ENCODE measurements at regions not wholly inside any gene's neighbourhood (a gene's known extent, or its start where the extent isn't known, plus 50 kb on each side); places are given as distances from the start of the nearest gene placed in this dataset.

DNA sequence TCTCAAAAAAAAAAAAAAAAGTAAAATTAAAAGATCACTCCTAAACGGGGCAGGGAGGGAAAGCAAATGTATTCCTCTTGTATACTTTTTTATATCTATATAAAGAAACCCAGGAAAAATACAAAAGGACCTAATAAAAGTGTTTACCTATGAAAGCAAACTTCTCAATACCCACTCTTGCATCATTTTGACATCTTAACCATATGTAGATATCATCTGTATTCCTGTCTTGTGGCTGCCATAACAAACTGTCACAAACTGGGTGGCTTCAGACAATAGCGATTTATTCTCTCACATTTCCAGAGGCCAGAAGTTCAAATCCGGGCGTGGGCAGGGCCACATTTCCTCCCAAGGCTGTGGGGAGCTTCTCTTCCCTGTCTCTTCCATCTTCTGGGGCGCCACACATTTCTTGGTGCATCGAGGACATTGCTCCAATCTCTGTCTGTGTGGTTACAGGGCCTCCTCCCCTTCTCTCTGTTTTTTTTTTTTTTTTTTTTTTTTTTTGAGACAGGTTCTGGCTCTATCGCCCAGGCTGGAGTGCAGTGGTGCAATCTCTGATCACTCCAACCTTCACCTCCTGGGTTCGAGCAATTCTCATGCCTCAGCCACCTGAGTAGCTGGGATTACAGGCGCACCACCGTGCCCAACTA, 58.4 kb upstream of the IL17B start:
- TF ChIP-seq ESRRA (CRISPR knock-in tag; IDR thresholded peaks at IDR 0.05; ENCODE audit: borderline replicate concordance) (no peak), GRHL2 (CRISPR knock-in tag; IDR thresholded peaks at IDR 0.05; ENCODE audit: insufficient replicate concordance, severe bottlenecking) (no peak), ZNF138 (CRISPR knock-in tag; conservative IDR thresholded peaks at IDR 0.05) (no peak), NFYB (CRISPR knock-in tag; conservative IDR thresholded peaks at IDR 0.05; ENCODE audit: low read depth) (no peak), ATF1 (CRISPR knock-in tag; IDR thresholded peaks at IDR 0.05) (no peak)
- TF ChIP-seq, protein P1, sequence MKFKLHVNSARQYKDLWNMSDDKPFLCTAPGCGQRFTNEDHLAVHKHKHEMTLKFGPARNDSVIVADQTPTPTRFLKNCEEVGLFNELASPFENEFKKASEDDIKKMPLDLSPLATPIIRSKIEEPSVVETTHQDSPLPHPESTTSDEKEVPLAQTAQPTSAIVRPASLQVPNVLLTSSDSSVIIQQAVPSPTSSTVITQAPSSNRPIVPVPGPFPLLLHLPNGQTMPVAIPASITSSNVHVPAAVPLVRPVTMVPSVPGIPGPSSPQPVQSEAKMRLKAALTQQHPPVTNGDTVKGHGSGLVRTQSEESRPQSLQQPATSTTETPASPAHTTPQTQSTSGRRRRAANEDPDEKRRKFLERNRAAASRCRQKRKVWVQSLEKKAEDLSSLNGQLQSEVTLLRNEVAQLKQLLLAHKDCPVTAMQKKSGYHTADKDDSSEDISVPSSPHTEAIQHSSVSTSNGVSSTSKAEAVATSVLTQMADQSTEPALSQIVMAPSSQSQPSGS (CRISPR knock-in tag; IDR thresholded peaks at IDR 0.05; ENCODE audit: borderline replicate concordance, low read depth), result no peak
- TF ChIP-seq, protein P2, sequence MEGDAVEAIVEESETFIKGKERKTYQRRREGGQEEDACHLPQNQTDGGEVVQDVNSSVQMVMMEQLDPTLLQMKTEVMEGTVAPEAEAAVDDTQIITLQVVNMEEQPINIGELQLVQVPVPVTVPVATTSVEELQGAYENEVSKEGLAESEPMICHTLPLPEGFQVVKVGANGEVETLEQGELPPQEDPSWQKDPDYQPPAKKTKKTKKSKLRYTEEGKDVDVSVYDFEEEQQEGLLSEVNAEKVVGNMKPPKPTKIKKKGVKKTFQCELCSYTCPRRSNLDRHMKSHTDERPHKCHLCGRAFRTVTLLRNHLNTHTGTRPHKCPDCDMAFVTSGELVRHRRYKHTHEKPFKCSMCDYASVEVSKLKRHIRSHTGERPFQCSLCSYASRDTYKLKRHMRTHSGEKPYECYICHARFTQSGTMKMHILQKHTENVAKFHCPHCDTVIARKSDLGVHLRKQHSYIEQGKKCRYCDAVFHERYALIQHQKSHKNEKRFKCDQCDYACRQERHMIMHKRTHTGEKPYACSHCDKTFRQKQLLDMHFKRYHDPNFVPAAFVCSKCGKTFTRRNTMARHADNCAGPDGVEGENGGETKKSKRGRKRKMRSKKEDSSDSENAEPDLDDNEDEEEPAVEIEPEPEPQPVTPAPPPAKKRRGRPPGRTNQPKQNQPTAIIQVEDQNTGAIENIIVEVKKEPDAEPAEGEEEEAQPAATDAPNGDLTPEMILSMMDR (IDR thresholded peaks at IDR 0.05), result no peak
- TF ChIP-seq, protein P3, sequence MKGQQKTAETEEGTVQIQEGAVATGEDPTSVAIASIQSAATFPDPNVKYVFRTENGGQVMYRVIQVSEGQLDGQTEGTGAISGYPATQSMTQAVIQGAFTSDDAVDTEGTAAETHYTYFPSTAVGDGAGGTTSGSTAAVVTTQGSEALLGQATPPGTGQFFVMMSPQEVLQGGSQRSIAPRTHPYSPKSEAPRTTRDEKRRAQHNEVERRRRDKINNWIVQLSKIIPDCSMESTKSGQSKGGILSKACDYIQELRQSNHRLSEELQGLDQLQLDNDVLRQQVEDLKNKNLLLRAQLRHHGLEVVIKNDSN (CRISPR knock-in tag; IDR thresholded peaks at IDR 0.05), result no peak
- TF ChIP-seq, protein P4, sequence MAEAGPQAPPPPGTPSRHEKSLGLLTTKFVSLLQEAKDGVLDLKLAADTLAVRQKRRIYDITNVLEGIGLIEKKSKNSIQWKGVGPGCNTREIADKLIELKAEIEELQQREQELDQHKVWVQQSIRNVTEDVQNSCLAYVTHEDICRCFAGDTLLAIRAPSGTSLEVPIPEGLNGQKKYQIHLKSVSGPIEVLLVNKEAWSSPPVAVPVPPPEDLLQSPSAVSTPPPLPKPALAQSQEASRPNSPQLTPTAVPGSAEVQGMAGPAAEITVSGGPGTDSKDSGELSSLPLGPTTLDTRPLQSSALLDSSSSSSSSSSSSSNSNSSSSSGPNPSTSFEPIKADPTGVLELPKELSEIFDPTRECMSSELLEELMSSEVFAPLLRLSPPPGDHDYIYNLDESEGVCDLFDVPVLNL (CRISPR knock-in tag; IDR thresholded peaks at IDR 0.05; ENCODE audit: borderline replicate concordance, low read depth), result no peak
- TF ChIP-seq, protein P5, sequence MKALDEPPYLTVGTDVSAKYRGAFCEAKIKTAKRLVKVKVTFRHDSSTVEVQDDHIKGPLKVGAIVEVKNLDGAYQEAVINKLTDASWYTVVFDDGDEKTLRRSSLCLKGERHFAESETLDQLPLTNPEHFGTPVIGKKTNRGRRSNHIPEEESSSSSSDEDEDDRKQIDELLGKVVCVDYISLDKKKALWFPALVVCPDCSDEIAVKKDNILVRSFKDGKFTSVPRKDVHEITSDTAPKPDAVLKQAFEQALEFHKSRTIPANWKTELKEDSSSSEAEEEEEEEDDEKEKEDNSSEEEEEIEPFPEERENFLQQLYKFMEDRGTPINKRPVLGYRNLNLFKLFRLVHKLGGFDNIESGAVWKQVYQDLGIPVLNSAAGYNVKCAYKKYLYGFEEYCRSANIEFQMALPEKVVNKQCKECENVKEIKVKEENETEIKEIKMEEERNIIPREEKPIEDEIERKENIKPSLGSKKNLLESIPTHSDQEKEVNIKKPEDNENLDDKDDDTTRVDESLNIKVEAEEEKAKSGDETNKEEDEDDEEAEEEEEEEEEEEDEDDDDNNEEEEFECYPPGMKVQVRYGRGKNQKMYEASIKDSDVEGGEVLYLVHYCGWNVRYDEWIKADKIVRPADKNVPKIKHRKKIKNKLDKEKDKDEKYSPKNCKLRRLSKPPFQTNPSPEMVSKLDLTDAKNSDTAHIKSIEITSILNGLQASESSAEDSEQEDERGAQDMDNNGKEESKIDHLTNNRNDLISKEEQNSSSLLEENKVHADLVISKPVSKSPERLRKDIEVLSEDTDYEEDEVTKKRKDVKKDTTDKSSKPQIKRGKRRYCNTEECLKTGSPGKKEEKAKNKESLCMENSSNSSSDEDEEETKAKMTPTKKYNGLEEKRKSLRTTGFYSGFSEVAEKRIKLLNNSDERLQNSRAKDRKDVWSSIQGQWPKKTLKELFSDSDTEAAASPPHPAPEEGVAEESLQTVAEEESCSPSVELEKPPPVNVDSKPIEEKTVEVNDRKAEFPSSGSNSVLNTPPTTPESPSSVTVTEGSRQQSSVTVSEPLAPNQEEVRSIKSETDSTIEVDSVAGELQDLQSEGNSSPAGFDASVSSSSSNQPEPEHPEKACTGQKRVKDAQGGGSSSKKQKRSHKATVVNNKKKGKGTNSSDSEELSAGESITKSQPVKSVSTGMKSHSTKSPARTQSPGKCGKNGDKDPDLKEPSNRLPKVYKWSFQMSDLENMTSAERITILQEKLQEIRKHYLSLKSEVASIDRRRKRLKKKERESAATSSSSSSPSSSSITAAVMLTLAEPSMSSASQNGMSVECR (CRISPR knock-in tag; IDR thresholded peaks at IDR 0.05; ENCODE audit: borderline replicate concordance), result no peak
- TF ChIP-seq, protein P6, sequence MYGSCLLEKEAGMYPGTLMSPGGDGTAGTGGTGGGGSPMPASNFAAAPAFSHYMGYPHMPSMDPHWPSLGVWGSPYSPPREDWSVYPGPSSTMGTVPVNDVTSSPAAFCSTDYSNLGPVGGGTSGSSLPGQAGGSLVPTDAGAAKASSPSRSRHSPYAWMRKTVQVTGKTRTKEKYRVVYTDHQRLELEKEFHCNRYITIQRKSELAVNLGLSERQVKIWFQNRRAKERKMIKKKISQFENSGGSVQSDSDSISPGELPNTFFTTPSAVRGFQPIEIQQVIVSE (CRISPR knock-in tag; IDR thresholded peaks at IDR 0.05; ENCODE audit: borderline replicate concordance), result no peak

Data from WTC11 (cell line).